NCI-H187 treated with DMSO at 0.1 percent for 48 hours (cell line): ENCODE measurements at regions not wholly inside any gene's neighbourhood (a gene's known extent, or its start where the extent isn't known, plus 50 kb on each side); places are given as distances from the start of the nearest gene placed in this dataset.

ENCODE experiments used
- DNase-seq: peaks from one replicate; lab custom pipeline; 2025; lab: John Stamatoyannopoulos, UW

DNA sequence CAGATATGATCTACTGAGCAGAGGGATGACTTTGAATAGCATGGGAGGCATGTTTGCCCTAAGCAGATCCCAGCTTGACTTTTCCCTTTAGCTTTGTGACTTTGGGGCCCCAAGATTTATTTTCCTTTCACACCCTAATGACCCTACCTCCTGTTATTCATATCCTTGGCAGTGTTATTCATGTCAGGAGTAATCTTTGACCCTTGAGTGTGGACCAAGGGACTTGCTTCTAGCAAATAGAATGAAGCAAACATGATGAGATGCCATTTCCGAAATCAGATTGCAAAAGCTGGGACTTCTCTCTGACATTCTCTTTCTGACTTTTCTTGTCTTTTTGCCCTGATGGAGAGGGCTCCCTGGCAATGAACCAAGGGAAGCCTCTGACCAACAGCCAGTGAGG, 415.4 kb upstream of the PROK2 start:
- DNase-seq, result no peak

DNA sequence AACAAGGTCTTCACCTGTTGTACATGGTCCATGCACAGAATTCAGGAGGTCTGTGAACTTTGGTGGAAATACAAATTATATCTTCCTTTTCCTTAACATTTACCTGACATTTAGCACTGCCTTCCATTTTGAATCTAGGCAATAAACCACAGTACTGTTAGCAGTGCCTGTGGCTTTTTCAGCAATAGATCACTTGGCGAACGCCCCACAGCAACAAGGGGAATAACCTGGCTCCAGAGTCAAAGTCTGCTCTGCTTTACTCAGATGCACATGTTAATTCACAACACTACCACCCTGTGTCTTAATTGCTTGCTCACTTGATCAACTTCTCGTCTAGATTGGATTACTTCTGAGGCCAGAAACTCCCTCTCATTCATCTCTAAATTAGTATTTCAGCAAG, 414.6 kb upstream of the PROK2 start:
- DNase-seq, result no peak

DNA sequence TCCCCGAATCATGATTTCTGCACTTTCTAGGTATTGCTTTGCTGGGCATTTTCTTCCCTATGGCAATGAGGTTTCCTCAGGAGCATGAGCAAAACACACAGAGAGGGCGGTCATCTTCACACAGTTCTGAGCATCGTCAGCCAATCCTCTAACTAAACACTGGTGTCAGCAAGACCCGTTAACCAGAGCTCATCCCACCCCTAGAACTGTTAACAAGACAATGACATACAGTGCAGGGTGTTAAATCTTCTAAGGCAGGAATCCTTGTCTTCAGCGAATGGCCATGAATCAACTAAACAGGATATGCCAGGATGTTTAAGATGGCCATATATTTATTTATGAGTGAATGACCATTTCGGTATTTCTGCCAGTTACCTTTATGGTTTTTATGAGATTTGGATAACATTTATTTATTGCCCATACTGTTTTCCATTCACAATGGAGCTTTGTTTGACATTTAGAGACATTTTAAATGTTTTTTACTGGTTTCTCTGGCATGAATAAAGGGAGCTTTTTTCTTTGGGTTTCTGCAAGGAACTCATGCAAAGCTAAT, 411.5 kb upstream of the PROK2 start:
- no peak for DNase-seq

DNA sequence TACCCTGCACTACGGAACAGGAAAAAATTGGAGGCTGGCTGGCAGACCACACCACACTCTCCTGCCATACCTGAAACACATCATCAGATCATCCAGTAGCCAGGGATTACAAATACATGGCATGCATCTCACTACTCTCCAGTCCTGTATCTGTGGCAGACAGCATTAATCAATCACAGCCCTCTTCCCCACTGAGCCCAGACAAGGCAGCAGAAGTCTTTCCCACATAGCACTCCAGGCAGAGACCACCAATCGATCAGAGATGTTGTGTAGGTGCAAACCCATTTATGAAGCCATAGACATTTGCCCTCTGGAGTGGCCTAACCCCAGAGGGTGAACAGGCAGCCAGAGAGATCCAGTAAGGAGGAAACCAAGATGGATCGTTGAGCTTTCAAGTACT, 410.9 kb upstream of the PROK2 start:
- DNase-seq, result no peak

DNA sequence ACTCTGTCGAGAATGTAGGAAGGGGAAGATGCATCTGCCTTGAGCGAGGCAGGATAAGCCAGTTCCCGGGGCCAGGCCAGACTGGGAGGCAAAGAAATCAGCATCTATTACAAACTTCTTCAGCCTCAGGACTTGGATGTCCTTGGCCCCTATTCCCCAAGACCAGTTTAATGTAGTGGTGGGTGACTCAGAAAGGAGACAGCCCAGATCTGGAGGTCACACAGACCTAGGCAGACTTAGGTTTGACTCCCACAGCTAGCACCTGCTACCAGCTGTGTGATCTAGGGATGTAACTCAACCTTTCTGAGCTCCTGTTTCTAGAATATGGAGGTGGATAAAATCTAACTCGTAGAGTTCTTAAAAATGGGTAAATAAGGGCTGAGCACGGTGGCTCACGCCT, 409.5 kb upstream of the PROK2 start:
- no peak for DNase-seq

DNA sequence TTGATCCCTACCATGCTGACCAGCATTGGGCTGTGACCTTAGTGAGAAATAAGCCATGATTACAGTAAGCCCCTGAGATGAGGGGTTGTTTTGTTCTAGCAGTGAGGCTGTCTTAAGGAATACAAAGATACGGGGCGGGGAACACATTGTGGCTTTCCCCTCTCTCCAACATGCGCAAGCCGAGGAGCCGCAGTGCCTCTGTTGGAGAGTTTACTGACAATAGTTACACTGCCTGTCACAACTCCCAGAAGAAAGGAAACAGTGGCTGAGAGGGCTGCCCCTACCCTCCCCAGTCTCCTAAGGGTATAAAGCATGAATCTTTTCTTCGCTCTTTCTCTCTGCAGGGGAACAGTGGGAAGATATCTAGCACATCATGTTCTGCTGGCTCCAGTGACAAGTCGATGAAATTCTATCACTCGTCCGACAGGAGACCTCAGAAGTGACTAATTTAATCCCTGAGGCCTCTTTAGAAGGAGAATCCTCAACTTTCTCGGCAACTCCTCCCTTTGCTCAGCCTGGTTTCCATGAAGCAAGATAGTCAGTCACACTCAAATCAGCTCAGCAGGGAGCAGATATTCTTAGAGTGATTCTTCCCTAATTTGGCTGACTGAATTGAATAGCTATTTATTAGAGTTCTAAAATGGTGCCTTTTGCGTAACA, 409.0 kb upstream of the PROK2 start:
- no peak for DNase-seq

DNA sequence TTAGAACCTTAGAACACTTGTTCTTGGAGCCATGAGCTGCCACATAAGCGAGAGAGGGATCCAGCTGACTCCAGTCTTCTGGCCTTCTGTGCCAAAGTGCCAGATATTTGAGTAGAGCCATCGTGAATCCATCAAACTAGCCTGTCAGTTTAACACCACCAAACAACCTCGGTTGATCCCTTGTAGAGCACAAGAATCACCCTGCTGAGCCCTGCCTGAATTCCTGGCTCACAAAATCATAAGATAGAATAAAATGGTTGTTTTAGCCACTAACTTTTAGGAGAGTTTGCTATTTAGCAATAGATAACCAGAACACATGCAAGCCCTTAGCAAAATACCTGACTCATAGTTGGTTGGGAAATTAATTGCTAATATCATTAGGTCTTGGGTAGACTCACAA, 407.6 kb upstream of the PROK2 start:
- no peak for DNase-seq

DNA sequence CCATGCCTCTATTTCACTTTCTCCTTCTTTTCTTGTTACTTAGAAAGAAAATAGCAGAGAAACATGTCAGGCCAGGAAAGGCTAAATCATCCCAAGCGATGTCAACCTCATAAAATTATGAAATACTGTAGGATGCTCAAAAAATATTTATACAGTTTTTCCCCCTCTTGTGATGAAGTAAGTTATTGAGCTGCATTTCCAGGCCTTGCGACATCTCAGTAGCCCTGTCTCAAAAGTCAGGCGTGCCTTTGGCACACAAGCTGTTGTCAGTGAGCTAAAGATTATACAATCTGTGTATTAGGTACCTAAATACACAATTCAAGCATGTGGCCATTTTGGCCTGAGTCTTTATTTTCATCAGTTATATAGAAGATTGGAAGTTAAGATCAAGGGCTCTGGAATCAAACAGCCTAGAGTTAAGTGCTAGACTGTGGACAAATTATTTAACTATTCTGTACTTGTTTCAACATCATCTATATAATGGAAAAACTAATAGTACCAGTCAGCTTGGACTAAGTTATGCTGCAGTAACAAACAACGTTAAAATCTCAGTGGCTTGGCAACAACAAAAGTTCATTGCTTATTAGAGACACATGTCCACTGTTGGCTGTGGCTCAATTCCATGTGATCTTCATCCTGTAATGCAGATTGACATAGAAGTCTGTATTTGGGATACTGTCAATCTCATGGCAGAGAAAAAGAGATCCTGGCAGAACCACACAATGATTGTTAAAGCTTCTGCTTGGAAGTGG, 406.4 kb upstream of the PROK2 start:
- DNase-seq, result no peak

DNA sequence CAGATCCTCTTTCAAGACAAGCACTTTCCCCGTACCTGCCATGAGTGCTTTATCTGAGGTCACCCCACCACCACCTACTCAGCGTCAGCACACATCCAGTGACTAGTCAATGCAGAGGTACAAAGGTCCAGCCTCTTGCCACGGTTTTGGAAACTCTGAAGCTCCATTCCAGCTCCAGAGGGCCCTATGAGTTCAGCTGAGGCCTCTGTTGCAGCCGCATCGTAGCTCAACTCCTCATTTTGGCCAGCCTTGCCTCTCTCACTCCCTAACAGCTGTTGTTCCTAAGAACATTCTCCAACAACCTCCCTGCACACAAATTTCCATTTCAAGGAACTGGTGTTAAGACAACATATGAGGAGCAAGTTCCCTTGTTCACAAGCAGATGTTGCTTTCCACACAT, 405.1 kb upstream of the PROK2 start:
- no peak for DNase-seq

DNA sequence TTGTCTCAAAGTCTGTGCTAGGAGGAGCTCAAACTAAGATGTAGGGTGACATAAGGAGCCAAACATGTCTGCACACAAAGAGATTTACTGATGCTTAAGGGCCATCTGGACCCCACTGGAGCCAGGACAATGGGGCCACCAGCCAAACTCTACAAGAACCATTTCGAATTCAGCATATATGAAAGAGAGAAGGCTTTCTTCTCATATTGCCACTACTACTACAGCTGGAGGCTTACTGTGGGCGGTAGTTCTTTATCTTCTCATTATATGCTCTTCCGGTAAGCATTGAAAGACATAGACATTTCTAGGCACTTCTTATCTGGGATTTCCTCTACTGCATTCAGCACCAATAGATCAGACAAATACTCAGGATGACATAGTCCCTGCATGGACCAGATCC, 404.4 kb upstream of the PROK2 start:
- DNase-seq, result no peak

DNA sequence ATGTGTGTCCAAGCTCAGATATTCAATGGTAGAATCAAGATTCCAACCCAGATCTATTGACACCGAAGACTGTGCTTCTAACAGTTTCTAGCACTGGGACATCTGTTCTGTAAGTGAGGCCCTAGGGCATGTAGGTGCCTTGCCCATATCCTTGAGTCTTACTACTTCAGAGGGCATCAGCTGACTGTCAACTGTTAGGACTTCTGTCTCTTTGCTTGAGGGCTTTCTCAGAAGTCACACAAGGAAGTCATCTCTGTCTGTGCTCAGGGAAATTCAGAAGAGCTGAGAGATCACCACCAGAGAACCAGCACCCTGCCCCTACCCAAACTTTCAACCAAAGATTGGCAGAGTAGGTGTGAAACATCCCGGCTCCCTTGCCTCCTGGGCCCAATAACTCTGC, 403.6 kb upstream of the PROK2 start:
- no peak for DNase-seq

DNA sequence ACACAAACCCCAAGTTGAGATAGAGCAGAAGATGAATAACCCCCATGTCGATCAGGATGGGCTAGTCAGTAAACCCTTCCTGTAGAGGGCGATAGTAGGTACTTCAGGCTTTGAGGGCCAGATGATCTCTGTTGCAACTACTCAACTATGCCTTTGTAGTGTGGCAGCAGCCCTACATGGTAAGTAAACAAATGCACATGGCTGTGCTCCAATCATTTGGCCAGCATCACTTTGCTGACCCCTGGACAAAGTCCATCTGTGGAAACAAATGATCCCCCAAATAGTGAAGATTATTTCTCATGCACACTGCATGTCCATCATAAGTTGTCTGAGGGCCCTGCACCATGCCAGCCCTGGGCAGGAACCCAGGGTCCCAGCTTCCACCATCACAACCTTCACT, 402.2 kb upstream of the PROK2 start:
- no peak for DNase-seq

DNA sequence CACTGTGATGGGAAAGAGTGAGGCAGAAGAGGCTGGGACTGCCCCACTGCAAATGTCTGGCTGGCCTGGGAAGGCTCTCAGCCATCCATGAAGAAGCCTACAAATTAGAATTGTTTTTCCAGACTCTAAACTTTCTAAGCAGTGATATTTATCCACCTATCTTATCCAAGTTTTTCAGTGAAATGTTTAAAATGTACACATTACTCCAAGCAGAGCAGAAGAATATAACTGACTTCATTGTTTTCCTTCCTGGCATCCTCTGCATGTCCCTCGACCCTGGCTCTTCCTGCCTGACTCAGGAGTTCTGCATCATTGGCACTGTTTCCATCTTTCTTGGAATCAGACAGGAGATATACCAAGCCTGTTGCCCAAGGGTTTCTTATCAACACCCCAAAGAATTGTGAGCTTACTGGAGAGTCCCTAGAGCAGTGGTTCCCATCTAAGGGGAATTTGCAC, 401.5 kb upstream of the PROK2 start:
- DNase-seq, result no peak

DNA sequence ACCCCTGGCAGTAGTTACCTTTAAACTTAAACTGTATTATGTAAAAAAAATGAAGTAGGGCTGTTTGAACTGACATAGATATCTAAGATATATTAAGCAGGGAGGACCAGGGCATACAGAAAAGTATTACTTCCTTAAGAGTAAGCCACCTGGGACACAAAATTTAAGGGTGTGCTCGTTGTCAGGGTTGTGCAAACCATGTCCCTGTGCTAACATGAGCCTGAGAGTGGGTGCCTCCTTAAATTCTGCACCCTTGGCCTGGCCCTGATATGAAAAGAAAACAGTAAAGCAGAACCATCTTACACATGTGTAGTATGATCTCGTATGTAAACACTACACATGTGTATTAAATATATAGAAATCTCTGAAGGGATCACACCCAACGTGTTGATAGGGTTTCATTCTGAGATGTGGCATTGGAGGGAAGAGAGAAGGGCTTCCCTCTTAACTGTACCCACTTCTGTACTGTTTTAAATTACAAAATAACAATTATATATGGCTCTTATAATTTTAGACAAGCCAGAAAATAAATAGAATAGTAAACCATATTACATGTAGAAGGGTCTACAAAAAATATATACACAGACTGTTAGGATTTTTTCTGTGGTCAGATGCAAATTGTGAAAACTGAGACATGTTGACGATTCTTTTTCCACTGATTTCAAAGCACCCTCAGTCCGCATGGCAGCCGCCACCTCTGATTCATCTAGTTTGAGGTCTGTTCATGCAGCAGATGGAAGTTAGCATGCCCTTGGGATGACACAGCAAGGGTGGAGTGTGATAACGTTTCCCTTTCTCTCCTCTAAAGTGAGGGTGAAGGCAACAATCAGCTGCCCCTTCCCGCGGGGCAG, 400.8 kb upstream of the PROK2 start:
- DNase-seq, result no peak

DNA sequence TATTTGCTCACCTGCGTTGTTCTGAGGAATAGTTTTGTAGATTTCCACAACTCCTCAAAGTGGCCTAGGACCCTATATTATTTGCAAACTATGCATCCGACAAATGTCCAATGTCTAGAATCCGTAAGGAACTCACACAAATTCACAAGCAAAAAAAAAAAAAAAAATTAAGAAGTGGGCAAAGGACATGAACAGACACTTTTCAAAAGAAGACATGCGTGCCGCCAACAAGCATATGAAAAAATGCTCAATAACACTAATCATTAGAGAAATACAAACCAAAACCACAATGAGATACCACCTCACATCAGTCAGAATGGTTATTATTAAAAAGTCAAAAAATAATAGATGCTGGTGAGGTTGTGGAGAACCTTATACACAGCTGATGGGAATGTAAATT, 398.5 kb upstream of the PROK2 start:
- no peak for DNase-seq

DNA sequence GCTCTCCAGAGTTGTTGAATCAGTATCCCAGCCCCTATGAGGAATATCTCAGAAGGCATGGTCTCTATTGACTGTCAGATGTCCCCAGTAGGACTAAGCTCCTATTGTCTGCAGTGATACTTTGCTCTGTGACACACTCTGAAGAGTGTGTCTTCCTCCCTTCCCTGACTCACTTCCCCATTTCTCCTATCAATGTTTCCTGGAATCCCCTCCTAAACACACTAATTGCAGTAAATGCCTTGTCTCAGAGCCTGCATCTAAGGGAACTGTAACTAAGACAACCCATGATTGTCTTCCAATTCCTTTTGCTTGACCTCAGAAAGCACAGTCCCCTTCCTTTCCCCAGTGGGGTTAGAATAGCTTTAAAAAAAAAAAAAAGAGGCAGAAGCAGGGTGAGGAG, 397.3 kb upstream of the PROK2 start:
- no peak for DNase-seq

DNA sequence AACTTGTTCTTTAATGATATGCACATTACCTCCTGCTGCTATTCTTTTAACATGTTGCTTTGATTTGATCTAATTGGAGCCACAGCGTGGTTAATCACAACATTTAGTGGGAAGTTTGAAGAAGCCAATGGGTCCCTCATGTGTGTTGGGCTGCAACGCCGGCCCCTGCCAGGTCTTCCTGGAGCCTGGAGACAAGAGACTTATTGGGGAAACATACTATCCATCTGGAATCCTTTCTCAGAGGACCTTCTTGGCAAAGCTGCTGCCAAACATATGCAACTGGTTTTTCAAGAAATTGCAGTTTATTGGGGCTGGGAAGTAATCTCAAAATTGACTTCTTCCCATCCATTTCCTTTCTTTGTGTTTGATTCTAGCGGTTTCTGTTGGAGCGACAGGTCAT, 396.3 kb upstream of the PROK2 start:
- DNase-seq, result no peak

DNA sequence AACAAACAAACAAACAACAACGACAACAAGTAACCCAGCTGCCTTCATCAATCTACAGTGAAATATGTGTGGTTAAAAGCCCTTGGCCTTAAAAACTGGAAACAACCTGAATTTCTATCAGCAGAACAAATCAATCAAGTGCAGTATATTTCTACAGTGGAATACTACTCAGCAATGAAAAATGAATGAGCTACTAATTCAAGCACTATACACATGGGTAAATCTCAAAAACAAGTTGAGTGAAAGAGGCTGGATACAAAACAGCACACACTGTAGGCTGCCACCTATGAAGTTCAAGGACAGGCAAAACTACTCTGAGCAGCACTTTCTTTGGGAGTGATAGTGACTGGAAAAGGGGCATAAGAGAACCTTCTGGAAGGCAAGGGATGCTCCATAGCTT, 395.5 kb upstream of the PROK2 start:
- no peak for DNase-seq

DNA sequence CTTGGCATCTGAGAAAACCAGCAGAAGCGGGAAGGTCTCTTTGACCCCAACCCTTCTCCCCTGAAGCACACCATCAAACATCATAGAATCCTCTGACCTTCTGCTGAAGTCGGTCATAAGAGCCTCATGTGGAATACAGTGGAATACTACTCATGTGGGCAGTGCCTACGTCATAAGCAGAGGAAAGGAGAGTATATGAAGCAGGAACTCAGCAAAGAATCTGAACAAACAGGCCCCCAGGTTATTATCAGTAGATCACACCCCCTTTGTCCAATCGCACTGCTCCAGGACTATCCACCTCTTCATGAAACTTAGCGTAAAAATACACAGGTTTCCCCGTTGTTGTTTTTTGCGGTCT, 394.1 kb upstream of the PROK2 start:
- DNase-seq, result no peak

DNA sequence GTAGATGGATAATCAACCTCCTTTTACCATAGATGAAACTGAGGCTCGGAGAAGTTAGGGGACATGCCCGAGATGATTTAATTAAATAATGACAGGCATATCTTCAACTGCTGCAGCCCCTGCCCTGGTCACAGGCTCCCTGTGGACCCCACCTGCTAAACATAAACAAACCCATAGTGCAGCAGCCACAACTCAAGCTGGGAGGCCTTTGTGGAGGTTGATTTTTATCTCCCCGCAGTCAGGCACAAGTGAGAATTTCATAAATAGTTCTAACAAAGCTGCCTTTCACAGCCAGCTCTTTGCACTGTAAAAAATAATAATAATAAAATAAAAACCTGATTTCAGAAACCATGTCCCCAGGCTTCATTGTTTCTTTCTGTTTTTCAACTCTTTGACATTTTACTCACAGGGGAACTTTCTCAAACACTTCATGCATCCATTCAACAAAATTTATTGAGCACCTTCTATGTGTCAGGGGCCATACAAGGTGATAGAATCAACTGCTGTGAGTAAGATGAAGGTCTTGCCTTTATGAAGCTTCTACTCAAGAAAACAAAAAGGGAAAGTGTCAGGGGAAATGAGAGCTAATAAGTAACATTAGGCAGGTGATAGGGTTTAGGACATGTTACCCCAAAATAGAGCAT, 393.6 kb upstream of the PROK2 start:
- DNase-seq, result no peak

DNA sequence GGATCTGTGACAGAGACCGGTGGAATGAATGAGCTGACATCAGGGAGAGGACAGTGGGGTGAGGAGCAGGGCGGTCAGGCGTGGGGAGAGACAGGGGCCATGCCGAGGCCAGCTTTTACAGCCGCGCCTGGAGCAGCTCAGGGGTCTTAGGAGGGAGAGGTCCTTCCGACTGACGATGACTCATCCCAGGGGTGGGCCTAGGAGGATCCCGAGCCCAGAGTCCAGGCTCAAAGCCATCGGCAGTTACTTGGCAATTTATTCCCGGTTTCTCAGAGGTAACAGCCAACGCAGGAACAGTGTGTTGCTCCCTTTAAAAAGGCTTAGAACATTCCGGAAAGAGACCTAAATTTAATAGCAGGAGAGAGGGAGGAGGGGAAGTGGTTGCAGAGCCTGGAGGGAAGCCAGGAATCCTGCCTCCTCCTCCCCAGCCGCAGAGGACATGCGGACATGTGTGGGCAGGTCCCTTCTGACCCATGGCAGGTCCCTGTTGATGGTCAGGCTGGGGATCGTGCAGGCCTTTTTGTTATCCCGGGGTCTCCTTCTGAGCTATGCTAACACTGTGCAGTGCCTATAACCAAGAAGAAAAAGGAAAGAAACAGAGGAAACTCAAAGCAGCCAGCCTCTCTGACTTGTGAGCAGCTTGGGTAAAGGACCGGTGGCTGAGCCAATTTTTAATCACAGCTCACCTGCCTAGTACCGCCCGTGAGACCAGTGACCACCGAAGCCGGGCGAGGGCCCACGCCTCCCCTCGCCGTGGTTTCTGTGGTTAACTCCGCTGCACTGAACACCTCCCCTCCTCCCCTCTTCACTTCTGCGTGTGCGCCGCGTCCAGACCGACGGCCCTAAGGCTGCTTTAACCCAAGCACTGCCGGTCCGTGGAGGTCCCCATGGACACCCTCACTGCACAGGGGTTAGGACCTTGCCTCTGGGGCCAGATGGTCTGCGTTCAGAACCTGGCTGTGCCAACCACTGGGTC, 392.4 kb upstream of the PROK2 start:
- DNase-seq, result no peak
